ENCODE measurements at regions not wholly inside any gene's neighbourhood (a gene's known extent, or its start where the extent isn't known, plus 50 kb on each side); places are given as distances from the start of the nearest gene placed in this dataset.

DNA sequence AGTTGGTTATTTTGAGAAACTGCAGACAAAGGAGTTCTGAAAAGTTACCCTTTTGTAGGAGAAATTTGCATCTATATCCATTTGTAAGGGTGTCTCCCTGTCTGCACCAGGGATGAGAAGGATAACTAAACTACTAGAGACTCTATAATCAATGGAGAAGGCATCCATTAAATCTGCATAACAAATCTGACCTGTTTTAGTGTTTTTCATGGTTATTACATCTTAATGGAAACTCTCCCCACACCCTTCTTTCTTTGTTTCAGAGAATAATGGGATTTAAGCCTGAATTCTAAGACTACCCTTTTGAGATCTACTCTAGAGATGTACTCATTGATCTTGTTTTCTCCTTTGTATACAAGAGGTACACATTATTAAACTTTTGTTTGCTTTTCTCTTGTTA lies 82.0 kb upstream of the DAZL start:
- no peak overlapping the region for H3K4me3 ChIP-seq (ENCODE audit: control insufficient read depth, low read depth, low read length)
- DNase-seq (ENCODE audit: low read depth), result no peak
- TF ChIP-seq CTCF (IDR thresholded peaks at IDR 0.05; ENCODE audit: control insufficient read depth, insufficient read depth, low read depth, low read length, missing control alignments), result no peak

DNA sequence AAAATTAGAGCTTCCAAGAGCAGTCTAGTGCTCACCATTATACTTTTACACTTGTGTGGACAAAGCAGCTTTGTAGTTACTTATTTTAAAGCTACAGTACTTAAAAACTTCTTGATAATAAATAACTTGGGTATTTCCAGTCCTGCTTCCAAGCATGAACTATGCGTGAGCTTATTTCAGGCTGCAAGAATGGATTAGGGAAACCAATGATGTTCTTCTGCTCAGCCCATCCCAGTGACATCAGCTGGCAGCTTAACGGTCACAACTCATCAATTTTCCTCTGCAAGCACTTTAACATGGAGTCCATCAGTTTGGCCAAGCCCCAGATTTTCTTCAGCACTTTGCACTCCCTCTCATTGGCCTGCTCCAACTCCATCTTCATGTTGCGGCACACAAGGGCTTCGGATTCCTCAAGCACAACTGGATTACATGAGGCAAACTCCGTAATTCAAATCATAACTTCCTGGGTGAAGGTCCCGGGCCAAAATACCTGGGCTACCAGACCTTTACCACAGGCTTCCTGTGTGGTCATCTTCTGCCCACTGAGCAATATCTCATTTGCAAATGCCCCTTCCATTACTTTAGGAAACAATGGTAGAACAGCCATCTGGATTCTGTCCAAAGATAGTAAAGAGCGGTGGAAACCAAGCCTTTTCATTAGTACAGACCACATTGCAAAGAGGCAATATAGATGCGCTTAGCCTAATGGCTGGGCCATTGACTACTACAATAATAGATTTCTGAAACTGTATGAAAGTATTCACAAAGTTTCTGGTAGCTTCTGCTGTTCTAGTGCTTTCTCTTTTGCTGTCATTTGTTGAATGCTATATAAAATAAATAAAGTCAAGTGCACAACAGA lies 87.5 kb upstream of the DAZL start:
- TF ChIP-seq CTCF (IDR thresholded peaks at IDR 0.05; ENCODE audit: control insufficient read depth, insufficient read depth, low read depth, low read length, missing control alignments), result no peak
- no peak for DNase-seq (ENCODE audit: low read depth)

DNA sequence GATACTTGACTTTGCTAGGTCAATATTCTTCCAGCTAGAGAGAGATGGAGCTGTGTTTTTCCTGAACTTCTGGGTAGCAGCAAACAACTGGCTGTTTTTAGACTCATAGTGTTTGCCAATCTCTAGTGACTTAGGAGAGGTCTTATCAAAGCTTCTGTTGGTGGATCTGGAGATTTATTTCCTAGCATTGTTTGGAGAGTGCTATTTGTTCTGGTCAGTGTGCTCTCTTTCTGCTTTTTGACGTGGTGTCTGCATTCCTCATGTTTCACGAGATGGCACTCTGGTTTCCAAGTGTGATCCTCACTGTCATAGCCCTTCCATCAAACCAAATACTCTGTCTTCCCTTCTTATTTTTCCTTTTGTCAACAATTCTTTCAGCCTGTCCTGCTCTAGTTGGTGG lies 88.6 kb upstream of the DAZL start:
- no peak overlapping the region for H3K4me3 ChIP-seq (ENCODE audit: control insufficient read depth, low read depth, low read length)
- no peak for DNase-seq (ENCODE audit: low read depth)
- TF ChIP-seq CTCF (IDR thresholded peaks at IDR 0.05; ENCODE audit: control insufficient read depth, insufficient read depth, low read depth, low read length, missing control alignments), result no peak

More for the DNA sequence above, 87.5 kb upstream of the DAZL start:
- no peak overlapping the region for H3K4me3 ChIP-seq (ENCODE audit: control insufficient read depth, low read depth, low read length)

GRCh38 chr3:16695710-16696109 lies 90.5 kb upstream of the DAZL start:
- DNase-seq (ENCODE audit: low read depth), result no peak

DNA sequence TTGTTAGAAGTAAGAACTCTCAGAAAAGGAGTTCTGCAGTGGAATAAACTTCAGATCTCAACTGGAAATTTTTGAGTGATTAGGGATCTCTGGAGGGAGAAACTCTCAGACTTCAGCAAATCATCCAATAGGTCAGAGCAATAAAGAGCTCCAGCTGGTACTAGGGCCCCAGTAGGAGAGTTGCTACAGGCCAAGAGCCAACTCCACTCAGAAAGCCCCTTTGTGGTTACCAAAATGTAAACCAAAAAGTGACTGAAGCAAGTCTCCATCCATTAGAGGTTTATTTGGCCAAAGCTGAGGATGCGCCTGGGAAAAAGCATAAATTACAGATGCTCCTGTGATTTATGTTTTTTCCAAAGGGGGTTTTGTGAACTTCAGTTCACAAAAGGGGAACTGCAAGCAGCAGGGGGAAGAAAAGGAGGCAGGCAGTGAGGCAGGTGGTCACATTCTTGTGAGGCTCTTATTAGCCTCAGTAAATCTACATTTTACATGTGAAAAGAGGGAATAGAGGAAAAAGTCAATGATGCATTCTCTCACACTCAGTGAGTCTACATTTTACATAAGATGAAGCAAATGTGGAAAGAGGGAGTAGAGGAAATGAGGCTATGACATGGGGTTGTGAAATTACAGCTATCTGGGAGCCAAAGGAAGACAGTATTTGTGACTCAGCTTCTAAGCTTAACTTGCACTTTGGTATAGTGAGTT lies 92.4 kb upstream of the DAZL start:
- no peak for TF ChIP-seq CTCF (IDR thresholded peaks at IDR 0.05; ENCODE audit: control insufficient read depth, insufficient read depth, low read depth, low read length, missing control alignments)
- DNase-seq (ENCODE audit: low read depth), result peak; percentile 43
- no peak overlapping the region for H3K4me3 ChIP-seq (ENCODE audit: control insufficient read depth, low read depth, low read length)

More at GRCh38 chr3:16695710-16696109, 90.5 kb upstream of the DAZL start:
- H3K4me3 ChIP-seq (ENCODE audit: control insufficient read depth, low read depth, low read length), result no peak overlapping the region
- TF ChIP-seq CTCF (IDR thresholded peaks at IDR 0.05; ENCODE audit: control insufficient read depth, insufficient read depth, low read depth, low read length, missing control alignments), result no peak

DNA sequence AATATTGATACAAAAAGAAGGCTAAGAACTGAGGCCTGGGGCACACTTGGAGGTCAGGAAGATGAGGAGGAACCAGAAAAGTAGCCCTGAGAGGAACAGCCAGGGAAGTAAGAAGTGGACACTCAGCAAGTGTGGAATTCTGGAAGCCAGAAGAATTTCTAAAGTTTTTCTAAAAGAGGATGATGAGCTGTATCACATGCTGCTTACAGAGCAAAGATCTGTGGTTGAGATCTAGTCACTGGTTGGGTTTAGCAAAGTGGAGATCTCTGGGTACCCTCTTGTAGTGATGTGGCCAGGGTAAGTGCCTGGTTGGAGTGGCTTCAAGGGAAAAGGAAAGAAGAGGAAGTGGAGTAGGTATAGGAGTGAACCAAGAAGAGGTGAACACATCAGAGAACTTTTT lies 95.4 kb upstream of the DAZL start:
- DNase-seq (ENCODE audit: low read depth), result no peak
- TF ChIP-seq CTCF (IDR thresholded peaks at IDR 0.05; ENCODE audit: control insufficient read depth, insufficient read depth, low read depth, low read length, missing control alignments), result no peak

More for the DNA sequence above, 95.4 kb upstream of the DAZL start:
- H3K4me3 ChIP-seq (ENCODE audit: control insufficient read depth, low read depth, low read length), result no peak overlapping the region
